ENCODE measurements at regions not wholly inside any gene's neighbourhood (a gene's known extent, or its start where the extent isn't known, plus 50 kb on each side); places are given as distances from the start of the nearest gene placed in this dataset.

DNA sequence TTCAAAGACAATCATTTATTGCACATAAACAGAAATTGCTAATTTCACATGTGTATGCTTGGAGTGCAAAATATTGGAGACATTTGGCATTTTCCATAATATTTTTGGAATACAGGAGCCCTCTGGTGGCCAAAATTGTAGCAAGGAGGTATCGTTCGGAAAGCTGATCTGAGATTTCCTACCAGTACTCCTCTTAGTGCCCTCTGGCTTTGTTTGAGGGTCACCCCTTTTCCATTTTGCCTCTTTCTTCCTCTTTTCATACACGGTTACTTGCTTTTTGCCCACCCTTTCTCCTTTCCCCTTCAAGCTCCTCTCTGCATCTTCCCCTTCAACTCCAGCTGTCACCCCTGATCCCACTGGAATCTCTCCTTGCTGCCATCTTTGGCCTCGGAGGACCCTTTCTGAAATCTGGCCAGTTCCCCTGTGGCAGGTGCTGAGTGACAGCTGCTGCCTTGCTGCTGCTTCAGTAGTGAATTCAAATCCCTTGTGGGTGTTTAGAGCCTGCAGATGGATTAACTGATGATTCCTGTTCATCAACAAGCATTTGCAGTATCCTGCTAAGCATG lies 164.6 kb upstream of the PARP11 start:
- no peak overlapping the region for H3K4me3 ChIP-seq (replicated peaks in 1 of 3; ENCODE audit: insufficient read depth in 1 of 3, low read depth in 2 of 3, low read length in 3 of 3)
- no peaks in the 10 kb centered on the region for H3K9me3 ChIP-seq (ENCODE audit: low read length)
- H3K9ac ChIP-seq (ENCODE audit: insufficient read depth, low read depth, low read length): no peak overlapping the region
- peak; percentile 44 for DNase-seq (ENCODE audit: low spot score)
- in situ Hi-C loops (cut with HindIII; ENCODE audit: extremely low pct_ligation_motif_present, low pct_unique_long_range_greater_than_20kb): loop anchor here (5.0 kb wide), 2 partner anchors 46 to 151 kb away; no protein-coding TSS in a partner anchor
- ATAC-seq: peak; percentile 35; the same call in 1 of the 3 replicates
- H4K20me1 ChIP-seq (ENCODE audit: insufficient read depth, low read length): no peaks in the 10 kb centered on the region
- POLR2A ChIA-PET: interaction anchor here (1.0 to 3.6 kb wide), 6 partner anchors 22 to 46 kb away, joined by 3 to 16 read pairs (median 4); no protein-coding TSS in a partner anchor
- 0 out of 2 replicates have a peak, but pooled peaks have one; percentile 17 for TF ChIP-seq BCL6 (CRISPR knock-in tag; IDR thresholded peaks at IDR 0.05)
- TF ChIP-seq CEBPB (IDR thresholded peaks at IDR 0.05; ENCODE audit: borderline replicate concordance, low read depth, low read length): no peak
- TF ChIP-seq SMC3 (IDR thresholded peaks at IDR 0.05; ENCODE audit: low read length): peak; percentile 98
- peak; percentile 80 for TF ChIP-seq RAD21 (CRISPR knock-in tag; IDR thresholded peaks at IDR 0.05)
- TF ChIP-seq SRY (CRISPR knock-in tag; IDR thresholded peaks at IDR 0.05): no peak
- TF ChIP-seq GATAD2A (CRISPR knock-in tag; IDR thresholded peaks at IDR 0.05): 0 out of 2 replicates have a peak, but pooled peaks have one; percentile 21
- TF ChIP-seq SIX1 (CRISPR knock-in tag; IDR thresholded peaks at IDR 0.05; ENCODE audit: borderline replicate concordance): peak; percentile 31; the same call in 1 of the 2 replicates
- TF ChIP-seq, protein P1, sequence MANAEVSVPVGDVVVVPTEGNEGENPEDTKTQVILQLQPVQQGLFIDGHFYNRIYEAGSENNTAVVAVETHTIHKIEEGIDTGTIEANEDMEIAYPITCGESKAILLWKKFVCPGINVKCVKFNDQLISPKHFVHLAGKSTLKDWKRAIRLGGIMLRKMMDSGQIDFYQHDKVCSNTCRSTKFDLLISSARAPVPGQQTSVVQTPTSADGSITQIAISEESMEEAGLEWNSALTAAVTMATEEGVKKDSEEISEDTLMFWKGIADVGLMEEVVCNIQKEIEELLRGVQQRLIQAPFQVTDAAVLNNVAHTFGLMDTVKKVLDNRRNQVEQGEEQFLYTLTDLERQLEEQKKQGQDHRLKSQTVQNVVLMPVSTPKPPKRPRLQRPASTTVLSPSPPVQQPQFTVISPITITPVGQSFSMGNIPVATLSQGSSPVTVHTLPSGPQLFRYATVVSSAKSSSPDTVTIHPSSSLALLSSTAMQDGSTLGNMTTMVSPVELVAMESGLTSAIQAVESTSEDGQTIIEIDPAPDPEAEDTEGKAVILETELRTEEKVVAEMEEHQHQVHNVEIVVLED (CRISPR knock-in tag; IDR thresholded peaks at IDR 0.05; ENCODE audit: borderline replicate concordance): 0 out of 2 replicates have a peak, but pooled peaks have one; percentile 16
- no peak for TF ChIP-seq SMAD9 (CRISPR knock-in tag; IDR thresholded peaks at IDR 0.05)
- TF ChIP-seq RXRB (CRISPR knock-in tag; IDR thresholded peaks at IDR 0.05; ENCODE audit: borderline replicate concordance): 0 out of 2 replicates have a peak, but pooled peaks have one; percentile 19
- peak; percentile 92 for TF ChIP-seq STAG1 (CRISPR knock-in tag; IDR thresholded peaks at IDR 0.05)
- TF ChIP-seq ESRRA (CRISPR knock-in tag; IDR thresholded peaks at IDR 0.05; ENCODE audit: low read depth): no peak
- TF ChIP-seq ZNF547 (CRISPR knock-in tag; IDR thresholded peaks at IDR 0.05): peak; percentile 31; the same call in 1 of the 2 replicates
- TF ChIP-seq SP4 (CRISPR knock-in tag; IDR thresholded peaks at IDR 0.05): 0 out of 2 replicates have a peak, but pooled peaks have one; percentile 29
- TF ChIP-seq, protein P2, sequence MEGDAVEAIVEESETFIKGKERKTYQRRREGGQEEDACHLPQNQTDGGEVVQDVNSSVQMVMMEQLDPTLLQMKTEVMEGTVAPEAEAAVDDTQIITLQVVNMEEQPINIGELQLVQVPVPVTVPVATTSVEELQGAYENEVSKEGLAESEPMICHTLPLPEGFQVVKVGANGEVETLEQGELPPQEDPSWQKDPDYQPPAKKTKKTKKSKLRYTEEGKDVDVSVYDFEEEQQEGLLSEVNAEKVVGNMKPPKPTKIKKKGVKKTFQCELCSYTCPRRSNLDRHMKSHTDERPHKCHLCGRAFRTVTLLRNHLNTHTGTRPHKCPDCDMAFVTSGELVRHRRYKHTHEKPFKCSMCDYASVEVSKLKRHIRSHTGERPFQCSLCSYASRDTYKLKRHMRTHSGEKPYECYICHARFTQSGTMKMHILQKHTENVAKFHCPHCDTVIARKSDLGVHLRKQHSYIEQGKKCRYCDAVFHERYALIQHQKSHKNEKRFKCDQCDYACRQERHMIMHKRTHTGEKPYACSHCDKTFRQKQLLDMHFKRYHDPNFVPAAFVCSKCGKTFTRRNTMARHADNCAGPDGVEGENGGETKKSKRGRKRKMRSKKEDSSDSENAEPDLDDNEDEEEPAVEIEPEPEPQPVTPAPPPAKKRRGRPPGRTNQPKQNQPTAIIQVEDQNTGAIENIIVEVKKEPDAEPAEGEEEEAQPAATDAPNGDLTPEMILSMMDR (CRISPR knock-in tag; IDR thresholded peaks at IDR 0.05): peak; percentile 78
- TF ChIP-seq, protein P3, sequence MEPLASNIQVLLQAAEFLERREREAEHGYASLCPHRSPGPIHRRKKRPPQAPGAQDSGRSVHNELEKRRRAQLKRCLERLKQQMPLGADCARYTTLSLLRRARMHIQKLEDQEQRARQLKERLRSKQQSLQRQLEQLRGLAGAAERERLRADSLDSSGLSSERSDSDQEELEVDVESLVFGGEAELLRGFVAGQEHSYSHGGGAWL (CRISPR knock-in tag; IDR thresholded peaks at IDR 0.05): no peak
- no peak for FAIRE-seq
- no peak overlapping the region for H3K27ac ChIP-seq (ENCODE audit: extremely low read length, insufficient read depth, low read length)
- CTCF ChIA-PET (ENCODE audit: low intra/inter-chr PET ratio, low total read pairs): interaction anchor here (0.7 to 5.2 kb wide), 6 partner anchors 40 to 239 kb away, joined by 3 to 85 read pairs (median 3); no protein-coding TSS in a partner anchor
- WGBS (ENCODE audit: low lambda C conversion rate): 29% methylated on average over 4 of the region's 4 CpGs
- no peak overlapping the region for H2AFZ ChIP-seq (ENCODE audit: low read length)
- no peaks in the 10 kb centered on the region for H3K36me3 ChIP-seq (replicated peaks in 1 of 2; ENCODE audit: control insufficient read depth in 1 of 2, insufficient read depth in 2 of 2, low read length in 2 of 2)
- intact Hi-C loops (cut with micrococcal nuclease; ENCODE audit: unreplicated experiment): loop anchor here (1.0 to 2.0 kb wide), 4 partner anchors 23 to 239 kb away; no protein-coding TSS in a partner anchor
- no peak overlapping the region for H3K4me2 ChIP-seq (ENCODE audit: low read depth, low read length)
- BruUV-seq (replicated peaks): no TSS peak
- H3K4me1 ChIP-seq (ENCODE audit: insufficient read depth, low read length): peaks cover 48% of the 10 kb centered on the region
- H3K27me3 ChIP-seq (ENCODE audit: control insufficient read depth in 1 of 2, insufficient read depth in 2 of 2, low read length in 2 of 2): no peaks in the 10 kb centered on the region
- H3K79me2 ChIP-seq (ENCODE audit: insufficient read depth, low read length): no peaks in the 10 kb centered on the region
